Activated CD4-positive, alpha-beta T cell treated with anti-CD3 and anti-CD28 coated beads, Interleukin-2, amount 10 ng/mL, durations not matched to agents 7 days and 5 days (primary cell): ENCODE measurements at regions not wholly inside any gene's neighbourhood (a gene's known extent, or its start where the extent isn't known, plus 50 kb on each side); places are given as distances from the start of the nearest gene placed in this dataset.

ENCODE experiments used
- CTCF ChIA-PET: fragments of 350-600 bp; sonication (Branson Sonifier 250); formaldehyde crosslinking; loops from one replicate; lab custom pipeline; 2021; ENCODE audit warnings: antibody characterized with exemption; lab: Charles Lee
- POLR2A ChIA-PET: fragments of 350-600 bp; sonication (Branson Sonifier 250); formaldehyde crosslinking; loops from one replicate; lab custom pipeline; 2021; ENCODE audit warnings: antibody characterized with exemption; lab: Charles Lee
- DNase-seq: peaks from one replicate; pipeline ENCODE4 v3.0.0-alpha.2; 2020
- H3K27ac Mint-ChIP-seq: one replicate; pipeline ENCODE4 v1.8.0; 2021; ENCODE audit warnings: mild to moderate bottlenecking, moderate library complexity, mixed read lengths
- H3K27me3 Mint-ChIP-seq: one replicate; pipeline ENCODE4 v1.8.0; 2021; ENCODE audit warnings: mixed read lengths
- H3K36me3 Mint-ChIP-seq: one replicate; pipeline ENCODE4 v1.8.0; 2021; ENCODE audit warnings: low read depth, mixed read lengths
- H3K4me1 Mint-ChIP-seq: one replicate; pipeline ENCODE4 v1.8.0; 2021; ENCODE audit warnings: mixed read lengths
- H3K4me3 Mint-ChIP-seq: one replicate; pipeline ENCODE4 v1.8.0; 2021; ENCODE audit warnings: mild to moderate bottlenecking, moderate library complexity, mixed read lengths
- H3K9me3 Mint-ChIP-seq: one replicate; pipeline ENCODE4 v1.8.0; 2021; ENCODE audit warnings: mixed read lengths

DNA sequence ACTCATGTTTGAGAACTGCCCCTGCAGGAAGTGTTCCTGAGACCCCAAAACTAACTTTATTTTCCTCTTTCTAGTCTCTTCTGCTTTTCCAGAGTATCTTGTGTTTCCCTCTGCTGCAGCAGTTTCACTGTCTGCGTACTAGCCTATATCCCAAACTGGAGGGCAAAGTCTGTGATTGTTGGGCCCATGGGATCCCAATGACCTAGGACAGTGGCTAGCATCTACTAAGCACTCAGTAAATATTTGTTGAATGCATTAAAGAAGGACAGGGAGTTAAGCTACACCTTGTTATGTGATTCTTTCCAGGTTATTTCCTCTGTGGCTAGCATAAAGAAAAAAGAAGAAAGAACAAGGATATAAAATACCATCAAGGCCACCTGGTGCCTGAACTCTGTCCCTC, 210.6 kb upstream of the PHYHIPL start:
- DNase-seq = no peak
- H3K27ac Mint-ChIP-seq = no peak overlapping the region

GRCh38 chr10:58967551-58968388, 208.7 kb upstream of the PHYHIPL start:
- H3K27me3 Mint-ChIP-seq = peaks cover 9% of the 10 kb centered on the region
- no peak overlapping the region for H3K27ac Mint-ChIP-seq
- no peaks in the 10 kb centered on the region for H3K4me1 Mint-ChIP-seq
- H3K36me3 Mint-ChIP-seq = no peaks in the 10 kb centered on the region
- no peaks in the 10 kb centered on the region for H3K9me3 Mint-ChIP-seq
- DNase-seq = no peak
- ChIA-PET CTCF (no interaction called here), POLR2A (no interaction called here)
- no peak overlapping the region for H3K4me3 Mint-ChIP-seq

More for the DNA sequence above, 210.6 kb upstream of the PHYHIPL start:
- H3K4me1 Mint-ChIP-seq = no peaks in the 10 kb centered on the region
- POLR2A ChIA-PET = interaction anchor here (0.9 kb wide), 1 partner anchor 554 kb away, joined by 3 read pairs; no protein-coding TSS in a partner anchor
- H3K4me3 Mint-ChIP-seq = no peak overlapping the region
- peaks cover 9% of the 10 kb centered on the region for H3K27me3 Mint-ChIP-seq
- H3K9me3 Mint-ChIP-seq = no peaks in the 10 kb centered on the region
- CTCF ChIA-PET = interaction anchor here (1.3 kb wide), 1 partner anchor 11 kb away, joined by 3 read pairs; no protein-coding TSS in a partner anchor
- H3K36me3 Mint-ChIP-seq = no peaks in the 10 kb centered on the region

GRCh38 chr10:58968389-58968755, 208.1 kb upstream of the PHYHIPL start:
- ChIA-PET POLR2A (no interaction called here), CTCF (no interaction called here)
- DNase-seq = no peak
- peaks cover 9% of the 10 kb centered on the region for H3K27me3 Mint-ChIP-seq
- H3K4me1 Mint-ChIP-seq = no peaks in the 10 kb centered on the region
- no peaks in the 10 kb centered on the region for H3K36me3 Mint-ChIP-seq
- H3K9me3 Mint-ChIP-seq = no peaks in the 10 kb centered on the region
- no peak overlapping the region for H3K27ac Mint-ChIP-seq
- H3K4me3 Mint-ChIP-seq = no peak overlapping the region

GRCh38 chr10:58969576-58969975, 206.9 kb upstream of the PHYHIPL start:
- DNase-seq = no peak
- ChIA-PET POLR2A (no interaction called here), CTCF (no interaction called here)
- no peaks in the 10 kb centered on the region for H3K4me1 Mint-ChIP-seq
- peaks cover 9% of the 10 kb centered on the region for H3K27me3 Mint-ChIP-seq
- no peak overlapping the region for H3K4me3 Mint-ChIP-seq
- H3K27ac Mint-ChIP-seq = no peak overlapping the region
- H3K36me3 Mint-ChIP-seq = no peaks in the 10 kb centered on the region
- H3K9me3 Mint-ChIP-seq = no peaks in the 10 kb centered on the region

DNA sequence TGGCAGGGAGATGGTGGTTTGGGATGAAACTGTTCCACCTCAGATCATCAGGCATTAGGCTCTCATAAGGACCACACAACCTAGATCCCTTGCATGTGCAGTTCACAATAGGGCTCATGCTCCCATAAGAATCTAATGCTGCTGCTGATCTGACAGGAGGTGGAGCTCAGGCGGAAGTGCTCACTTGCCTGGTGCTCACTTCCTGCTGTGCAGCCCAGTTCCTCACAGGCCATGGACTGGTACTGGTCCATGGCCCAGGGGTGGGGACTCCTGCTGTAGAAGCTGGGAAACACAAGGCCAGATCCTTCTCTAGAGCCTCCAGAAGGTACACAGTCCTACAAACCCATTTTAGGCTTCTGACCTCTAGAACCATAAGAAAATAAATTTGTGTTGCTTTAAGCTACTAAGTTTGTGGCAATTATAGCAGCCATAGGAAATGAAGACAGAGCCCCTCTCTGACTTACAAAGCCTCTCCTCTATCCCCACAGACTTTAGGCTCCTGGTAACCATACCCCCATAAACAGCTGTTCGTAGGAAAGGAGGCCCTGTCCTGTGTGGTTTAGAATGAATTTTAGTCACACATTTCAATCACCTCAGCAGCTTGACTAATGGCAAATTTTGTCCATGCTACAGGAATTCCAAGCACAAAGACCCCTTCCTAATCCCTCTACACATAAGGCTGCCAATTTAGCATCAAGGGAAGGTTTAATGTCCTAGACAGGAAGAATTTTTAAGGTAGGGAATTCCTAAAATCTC, 206.1 kb upstream of the PHYHIPL start:
- Mint-ChIP-seq H3K27me3 (peaks cover 9% of the 10 kb centered on the region), H3K9me3 (no peaks in the 10 kb centered on the region), H3K27ac (no peak overlapping the region), H3K4me1 (no peaks in the 10 kb centered on the region), H3K4me3 (no peak overlapping the region), H3K36me3 (no peaks in the 10 kb centered on the region)
- CTCF ChIA-PET = no interaction called here
- no peak for DNase-seq
- POLR2A ChIA-PET = no interaction called here

DNA sequence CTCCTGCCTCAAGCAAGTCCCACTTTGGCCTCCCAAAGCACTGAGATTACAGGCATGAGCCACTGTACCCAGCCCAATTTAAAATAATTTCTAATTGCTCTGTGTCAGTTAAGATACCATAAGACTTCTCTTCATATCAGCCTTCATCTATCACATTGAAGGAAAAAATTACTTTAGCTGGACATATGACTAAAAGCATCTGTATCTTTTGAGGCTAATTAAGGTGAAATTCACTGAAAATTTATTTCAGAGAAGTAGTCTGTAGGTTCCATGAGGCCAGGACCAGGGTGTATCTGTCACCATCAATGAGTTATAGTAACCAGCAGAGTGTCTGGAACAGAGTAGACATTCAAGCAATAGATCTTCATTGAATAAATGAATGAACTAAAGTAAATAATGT, 205.2 kb upstream of the PHYHIPL start:
- Mint-ChIP-seq H3K9me3 (no peaks in the 10 kb centered on the region), H3K27me3 (peaks cover 9% of the 10 kb centered on the region), H3K4me3 (no peak overlapping the region), H3K36me3 (no peaks in the 10 kb centered on the region), H3K27ac (no peak overlapping the region), H3K4me1 (no peaks in the 10 kb centered on the region)
- CTCF ChIA-PET = no interaction called here
- POLR2A ChIA-PET = no interaction called here
- DNase-seq = no peak

GRCh38 chr10:58971796-58972491, 204.5 kb upstream of the PHYHIPL start:
- Mint-ChIP-seq H3K4me1 (no peaks in the 10 kb centered on the region), H3K27me3 (peaks cover 8% of the 10 kb centered on the region), H3K4me3 (no peak overlapping the region), H3K9me3 (no peaks in the 10 kb centered on the region), H3K27ac (no peak overlapping the region), H3K36me3 (no peaks in the 10 kb centered on the region)
- ChIA-PET POLR2A (no interaction called here), CTCF (no interaction called here)
- no peak for DNase-seq

DNA sequence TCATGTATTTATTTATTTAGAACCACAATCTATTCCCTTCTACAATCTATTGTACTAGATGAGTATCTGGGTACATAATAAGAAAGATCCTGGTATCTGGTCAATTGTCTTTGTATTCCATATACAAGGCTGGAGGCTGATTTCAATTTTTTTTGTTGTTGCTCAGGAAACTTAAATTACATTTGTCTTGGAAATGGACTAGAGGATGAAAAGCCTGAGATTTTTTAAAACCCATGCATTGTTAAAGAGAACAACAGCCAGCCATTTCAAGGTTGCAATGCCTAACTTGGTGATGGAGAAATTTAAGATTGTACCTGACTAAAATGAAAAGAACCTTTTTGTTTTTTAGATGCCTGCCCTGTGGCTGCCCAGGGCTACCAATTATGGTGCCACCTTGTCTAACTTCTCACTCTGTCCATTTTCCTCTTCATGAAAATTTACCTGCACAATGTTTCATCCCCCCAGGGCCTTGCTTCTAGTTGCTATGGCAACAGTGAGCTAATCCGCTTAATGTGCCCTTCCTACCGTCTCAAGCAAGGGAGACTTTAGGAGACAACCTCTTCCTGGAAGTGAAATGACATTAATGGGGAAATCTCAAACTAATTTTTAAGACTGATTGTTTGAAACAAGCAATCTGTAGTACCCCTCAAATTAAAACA, 203.7 kb upstream of the PHYHIPL start:
- no peaks in the 10 kb centered on the region for H3K4me1 Mint-ChIP-seq
- no peak overlapping the region for H3K4me3 Mint-ChIP-seq
- no peak overlapping the region for H3K27ac Mint-ChIP-seq
- H3K27me3 Mint-ChIP-seq = peaks cover 6% of the 10 kb centered on the region
- CTCF ChIA-PET = no interaction called here
- no peaks in the 10 kb centered on the region for H3K9me3 Mint-ChIP-seq
- POLR2A ChIA-PET = no interaction called here
- H3K36me3 Mint-ChIP-seq = no peaks in the 10 kb centered on the region
- no peak for DNase-seq

- no peaks in the 10 kb centered on the region for H3K9me3 Mint-ChIP-seq
- no peak overlapping the region for H3K4me3 Mint-ChIP-seq
- no peaks in the 10 kb centered on the region for H3K4me1 Mint-ChIP-seq
- H3K27ac Mint-ChIP-seq = no peak overlapping the region
- CTCF ChIA-PET = no interaction called here
- no peaks in the 10 kb centered on the region for H3K36me3 Mint-ChIP-seq
- DNase-seq = no peak
- peaks cover 5% of the 10 kb centered on the region for H3K27me3 Mint-ChIP-seq
- POLR2A ChIA-PET = no interaction called here
These were observed 203.2 kb upstream of the PHYHIPL start for GRCh38 chr10:58973235-58973595.

GRCh38 chr10:58976254-58976653, 200.2 kb upstream of the PHYHIPL start:
- H3K4me1 Mint-ChIP-seq = no peaks in the 10 kb centered on the region
- no peaks in the 10 kb centered on the region for H3K36me3 Mint-ChIP-seq
- no peak for DNase-seq
- H3K27ac Mint-ChIP-seq = no peak overlapping the region
- ChIA-PET CTCF (no interaction called here), POLR2A (no interaction called here)
- H3K4me3 Mint-ChIP-seq = no peak overlapping the region
- H3K27me3 Mint-ChIP-seq = no peaks in the 10 kb centered on the region
- H3K9me3 Mint-ChIP-seq = no peaks in the 10 kb centered on the region

GRCh38 chr10:58979711-58980110, 196.7 kb upstream of the PHYHIPL start:
- Mint-ChIP-seq H3K4me3 (no peak overlapping the region), H3K9me3 (no peaks in the 10 kb centered on the region)
- CTCF ChIA-PET = no interaction called here

DNA sequence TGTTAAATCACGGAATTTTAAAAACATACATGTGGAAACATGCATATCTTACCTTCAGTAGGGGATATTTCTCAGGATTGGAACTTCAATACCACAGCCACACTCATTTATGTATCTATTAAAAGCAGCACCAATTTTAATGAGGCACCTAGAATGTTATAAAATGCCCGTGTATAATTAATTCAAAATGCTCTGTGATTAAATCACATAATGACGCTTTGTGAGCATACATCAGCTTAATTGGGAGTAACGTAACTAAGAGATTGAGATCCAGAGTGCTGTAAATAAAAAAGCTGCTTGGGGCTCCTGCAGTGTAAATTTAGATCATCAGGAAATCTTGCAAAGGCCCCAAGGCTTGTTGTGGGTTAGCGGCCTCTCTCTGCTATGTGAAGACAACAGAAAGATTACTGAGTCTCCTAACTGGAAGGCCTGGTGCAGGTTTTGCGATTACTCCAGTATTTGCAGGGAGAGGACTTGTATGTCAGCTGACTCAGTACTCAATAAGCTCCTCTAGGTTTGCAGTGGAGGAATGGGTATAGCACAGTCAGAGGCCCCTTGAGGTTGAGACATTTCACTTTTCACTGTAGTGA, 195.5 kb upstream of the PHYHIPL start:
- Mint-ChIP-seq H3K4me3 (no peak overlapping the region), H3K36me3 (no peaks in the 10 kb centered on the region), H3K4me1 (no peaks in the 10 kb centered on the region), H3K27me3 (no peaks in the 10 kb centered on the region), H3K9me3 (no peaks in the 10 kb centered on the region), H3K27ac (no peak overlapping the region)
- no peak for DNase-seq
- POLR2A ChIA-PET = no interaction called here
- CTCF ChIA-PET = no interaction called here

More at GRCh38 chr10:58979711-58980110, 196.7 kb upstream of the PHYHIPL start:
- no peaks in the 10 kb centered on the region for H3K36me3 Mint-ChIP-seq
- DNase-seq = no peak
- no peaks in the 10 kb centered on the region for H3K4me1 Mint-ChIP-seq
- POLR2A ChIA-PET = no interaction called here
- H3K27ac Mint-ChIP-seq = no peak overlapping the region
- H3K27me3 Mint-ChIP-seq = no peaks in the 10 kb centered on the region
